IPS DF 19.7 (cell line): ENCODE measurements at regions not wholly inside any gene's neighbourhood (a gene's known extent, or its start where the extent isn't known, plus 50 kb on each side); places are given as distances from the start of the nearest gene placed in this dataset.
A peak's percentile ranks its signal among the peaks of the same experiment; 100 is the strongest.

Source experiments
- DNase-seq: peaks from one replicate; pipeline ENCODE4 v3.0.0-alpha.2; 2013; ENCODE audit warnings: low read depth, low spot score

DNA sequence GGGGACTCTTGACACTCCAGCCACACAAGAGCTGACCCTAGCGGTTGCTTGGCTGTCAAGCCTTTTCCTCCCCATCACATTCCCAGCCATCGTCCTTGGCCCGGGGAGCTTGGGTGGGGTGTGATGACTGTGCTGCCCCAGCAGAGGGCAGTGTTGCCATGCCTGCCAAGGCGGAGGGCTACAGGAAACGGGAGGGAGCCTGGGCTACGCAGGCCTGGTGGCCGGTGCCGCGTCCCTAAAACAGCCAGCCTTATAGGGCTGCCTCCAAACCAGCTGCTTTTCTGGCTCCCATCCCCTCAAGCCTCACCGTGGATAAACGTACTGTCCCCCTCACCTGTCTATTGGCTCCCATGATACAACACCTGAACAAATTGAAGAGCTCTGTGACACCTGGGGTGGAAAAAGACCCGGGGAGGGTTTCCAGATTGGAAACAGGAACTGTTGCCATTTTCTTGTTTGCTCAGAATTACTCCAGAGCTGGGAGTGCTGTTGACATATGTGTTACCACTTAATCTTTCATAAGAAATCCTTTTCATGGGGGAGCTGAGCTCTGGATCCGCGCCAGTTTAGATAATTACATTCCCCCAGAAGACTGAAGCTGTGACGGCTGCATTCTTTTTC is 72.8 kb upstream of the ASTN2 start:
- DNase-seq, result peak; percentile 56

DNA sequence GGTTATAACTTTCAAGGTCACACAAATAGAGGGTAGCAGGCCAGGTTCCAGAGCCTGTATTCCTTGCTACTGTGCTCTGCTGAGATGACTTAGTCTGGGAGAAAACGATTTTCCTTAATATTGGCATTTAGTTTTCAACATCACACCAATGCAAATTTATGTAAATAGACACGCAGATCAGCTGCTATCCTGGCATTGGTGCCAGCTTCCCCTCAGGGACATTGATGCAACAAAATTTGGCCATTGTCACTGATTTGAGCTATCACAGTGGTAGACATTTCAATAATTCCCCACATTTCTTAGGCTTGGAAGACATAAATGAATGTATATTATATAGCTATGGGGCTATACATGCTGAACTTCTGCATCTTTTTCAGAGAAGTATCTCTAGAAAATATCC is 71.6 kb upstream of the ASTN2 start:
- DNase-seq, result no peak

GRCh38 chr9:117485176-117485575 is 70.3 kb upstream of the ASTN2 start:
- peak; percentile 30 for DNase-seq

- no peak for DNase-seq
These were observed 65.9 kb upstream of the ASTN2 start for GRCh38 chr9:117480729-117481128.

- no peak for DNase-seq
These were observed 65.4 kb upstream of the ASTN2 start for GRCh38 chr9:117480253-117480652.

DNA sequence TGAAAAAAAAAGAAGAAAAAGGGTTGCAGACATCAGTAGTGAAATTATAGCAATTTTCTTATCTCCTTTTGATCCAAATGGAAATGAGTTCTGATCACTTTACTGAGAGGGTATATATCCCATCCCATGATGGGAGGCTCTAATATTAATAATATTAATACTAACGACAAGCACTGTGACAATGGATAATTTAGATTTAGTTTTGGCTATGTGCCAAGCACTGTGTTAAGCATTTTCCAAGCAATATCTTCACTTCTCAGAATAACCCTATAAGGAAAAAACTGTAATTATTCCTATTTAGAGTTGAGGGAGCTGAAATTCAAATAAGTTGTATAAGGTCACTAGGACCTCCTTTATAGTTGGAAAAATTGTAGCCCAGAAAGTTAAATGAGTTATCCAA is 58.4 kb upstream of the ASTN2 start:
- no peak for DNase-seq

- no peak for DNase-seq
These were observed 56.0 kb upstream of the ASTN2 start for GRCh38 chr9:117470902-117471301.

- DNase-seq, result no peak
These were observed 55.6 kb upstream of the ASTN2 start for GRCh38 chr9:117470455-117470854.

- no peak for DNase-seq
These were observed 51.3 kb upstream of the ASTN2 start for GRCh38 chr9:117466111-117466510.

- no peak for DNase-seq
These were observed 50.8 kb upstream of the ASTN2 start for GRCh38 chr9:117465706-117466105.

DNA sequence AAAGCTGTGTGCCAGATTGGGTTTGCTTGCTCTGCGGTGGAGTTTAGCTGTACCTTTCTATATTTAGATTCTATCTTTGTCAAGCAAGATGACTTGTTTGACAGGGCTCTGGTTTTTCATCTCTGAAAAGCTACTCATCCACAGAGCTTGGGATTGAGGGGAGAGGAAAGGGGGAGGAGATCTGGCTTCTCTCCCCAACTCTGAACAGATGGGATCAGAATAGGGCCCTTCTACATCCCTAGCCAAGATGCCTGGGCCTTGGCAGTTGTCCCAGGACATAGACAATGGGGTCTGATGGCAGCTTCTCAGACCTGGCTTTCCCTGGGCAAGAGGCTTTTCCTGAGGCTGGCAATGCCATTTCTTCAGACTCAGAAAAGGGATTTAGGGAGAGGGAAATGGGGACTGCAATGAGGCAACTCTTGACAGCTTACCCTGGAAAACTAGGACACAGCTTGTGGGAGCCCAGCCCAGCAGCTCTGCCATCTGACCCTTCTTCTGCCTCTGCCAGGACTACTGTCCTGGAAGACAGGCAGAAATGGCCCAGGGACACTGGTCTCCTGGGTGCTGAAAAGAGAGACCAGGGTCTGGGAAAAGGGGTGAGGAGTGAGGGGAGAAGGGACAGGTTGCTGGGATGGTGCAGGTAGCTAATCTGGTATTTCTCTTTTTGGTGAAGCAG is 50.2 kb upstream of the ASTN2 start:
- no peak for DNase-seq
